Colonic mucosa (tissue), 4 donors: ENCODE measurements at regions not wholly inside any gene's neighbourhood (a gene's known extent, or its start where the extent isn't known, plus 50 kb on each side); places are given as distances from the start of the nearest gene placed in this dataset.

ENCODE experiments used
- DNase-seq: peaks from one replicate; pipeline ENCODE4 v3.0.0-alpha.2; 2020
- H3K27ac ChIP-seq: fragments of 200-600 bp; one replicate; pipeline ENCODE4 v1.8.0; 2021
- H3K27me3 ChIP-seq: fragments of 200-600 bp; one replicate; pipeline ENCODE4 v1.8.0; 2021
- H3K36me3 ChIP-seq: fragments of 200-600 bp; one replicate; pipeline ENCODE4 v1.8.0; 2021
- H3K4me1 ChIP-seq: fragments of 200-600 bp; one replicate; pipeline ENCODE4 v1.8.0; 2021; ENCODE audit warnings: mild to moderate bottlenecking
- H3K4me3 ChIP-seq: fragments of 200-600 bp; one replicate; pipeline ENCODE4 v1.8.0; 2021
- H3K9ac ChIP-seq, 2 donors: one replicate each; pipeline ENCODE4 v1.7.0; 2013; ENCODE audit warnings: control low read depth in 2 of 2, low read depth in 2 of 2, low read length in 2 of 2
- H3K9me3 ChIP-seq: fragments of 200-600 bp; one replicate; pipeline ENCODE4 v1.8.0; 2021
- intact Hi-C: fragments of 100-400 bp; cut with DNase I; formaldehyde crosslinking; loops from one replicate; pipeline ENCODE4 v1.14.1; 2022
- TF ChIP-seq, protein P1 (sequence below): fragments of 200-600 bp; IDR thresholded peaks from one replicate; pipeline ENCODE4 v1.8.0; 2022; ENCODE audit warnings: antibody characterized with exemption, mild to moderate bottlenecking
- donor health status: healthy.
- donor health status: DM: no; HTN: no; CAD: no.
- donor health status: DM: no; HTN: no; CAD: no.

DNA sequence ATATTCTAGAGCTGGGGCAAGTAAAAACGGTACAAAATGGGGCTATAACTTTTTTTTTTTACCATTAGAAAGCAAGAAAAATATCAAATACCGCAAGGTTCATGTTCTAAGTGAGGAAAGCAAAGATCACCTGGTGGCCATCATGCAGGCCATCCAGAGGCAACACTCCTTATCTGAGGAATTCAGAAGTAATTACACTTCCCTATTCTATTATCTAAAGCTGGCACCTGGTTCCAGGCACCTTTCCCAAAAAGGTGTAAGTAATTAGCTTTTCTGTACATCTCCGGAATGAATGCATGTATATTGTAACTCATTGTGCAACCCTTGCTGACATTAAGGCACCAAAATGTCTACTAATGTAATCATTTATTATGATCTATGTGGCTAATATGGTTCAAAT, 152.5 kb upstream of the GYPC start:
- intact Hi-C loops = no loop called here
- Histone ChIP-seq H3K4me3 (no peak overlapping the region), H3K4me1 (no peaks in the 10 kb centered on the region), H3K27ac (no peak overlapping the region), H3K27me3 (no peaks in the 10 kb centered on the region), H3K9ac (no peak overlapping the region), H3K36me3 (no peaks in the 10 kb centered on the region), H3K9me3 (no peaks in the 10 kb centered on the region)
- DNase-seq = no peak
- TF ChIP-seq, protein P1, sequence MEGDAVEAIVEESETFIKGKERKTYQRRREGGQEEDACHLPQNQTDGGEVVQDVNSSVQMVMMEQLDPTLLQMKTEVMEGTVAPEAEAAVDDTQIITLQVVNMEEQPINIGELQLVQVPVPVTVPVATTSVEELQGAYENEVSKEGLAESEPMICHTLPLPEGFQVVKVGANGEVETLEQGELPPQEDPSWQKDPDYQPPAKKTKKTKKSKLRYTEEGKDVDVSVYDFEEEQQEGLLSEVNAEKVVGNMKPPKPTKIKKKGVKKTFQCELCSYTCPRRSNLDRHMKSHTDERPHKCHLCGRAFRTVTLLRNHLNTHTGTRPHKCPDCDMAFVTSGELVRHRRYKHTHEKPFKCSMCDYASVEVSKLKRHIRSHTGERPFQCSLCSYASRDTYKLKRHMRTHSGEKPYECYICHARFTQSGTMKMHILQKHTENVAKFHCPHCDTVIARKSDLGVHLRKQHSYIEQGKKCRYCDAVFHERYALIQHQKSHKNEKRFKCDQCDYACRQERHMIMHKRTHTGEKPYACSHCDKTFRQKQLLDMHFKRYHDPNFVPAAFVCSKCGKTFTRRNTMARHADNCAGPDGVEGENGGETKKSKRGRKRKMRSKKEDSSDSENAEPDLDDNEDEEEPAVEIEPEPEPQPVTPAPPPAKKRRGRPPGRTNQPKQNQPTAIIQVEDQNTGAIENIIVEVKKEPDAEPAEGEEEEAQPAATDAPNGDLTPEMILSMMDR = no peak

DNA sequence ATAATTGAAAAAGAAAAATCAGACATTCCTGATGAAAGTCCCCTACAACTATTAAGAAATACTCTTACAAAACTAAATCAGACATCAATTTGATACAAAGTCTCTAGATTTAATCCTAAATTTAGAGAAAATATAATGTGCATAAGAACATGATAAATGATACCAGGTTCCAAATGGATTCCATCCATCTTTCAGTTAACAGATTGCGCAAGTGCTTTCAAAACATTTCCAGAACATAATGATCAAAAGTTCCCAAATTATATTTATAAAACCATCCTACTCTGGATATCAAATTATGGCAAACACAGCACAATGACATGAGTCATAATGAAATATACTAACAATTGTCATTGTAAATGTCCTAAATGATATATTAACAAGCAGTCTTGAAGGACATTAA, 151.0 kb upstream of the GYPC start:
- Histone ChIP-seq H3K4me3 (no peak overlapping the region), H3K9ac (no peak overlapping the region), H3K36me3 (no peaks in the 10 kb centered on the region), H3K4me1 (no peaks in the 10 kb centered on the region), H3K27me3 (no peaks in the 10 kb centered on the region), H3K9me3 (no peaks in the 10 kb centered on the region), H3K27ac (no peak overlapping the region)
- TF ChIP-seq, protein P1 = no peak
- intact Hi-C loops = no loop called here
- no peak for DNase-seq

DNA sequence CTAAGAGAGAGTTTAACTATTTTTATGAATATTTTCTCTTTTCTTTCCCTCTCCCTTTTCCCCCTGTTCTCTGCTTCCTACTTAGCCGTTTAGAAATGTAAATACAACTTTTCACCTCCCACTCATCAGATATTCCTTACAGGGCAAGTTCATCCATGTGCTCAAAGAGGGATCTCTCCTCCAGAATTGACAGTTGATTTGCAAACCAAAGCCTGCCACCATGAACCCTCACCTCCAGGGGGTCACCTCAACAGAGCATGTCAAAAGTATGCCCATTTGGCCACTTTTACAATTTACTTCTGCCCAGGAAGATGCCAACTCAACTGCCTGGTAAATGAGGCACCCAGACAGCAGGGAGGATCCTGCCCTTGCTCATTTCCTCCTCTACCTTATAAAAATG, 149.2 kb upstream of the GYPC start:
- no peaks in the 10 kb centered on the region for H3K27me3 ChIP-seq
- H3K36me3 ChIP-seq = no peaks in the 10 kb centered on the region
- intact Hi-C loops = no loop called here
- H3K9ac ChIP-seq = no peak overlapping the region
- no peak for DNase-seq
- H3K9me3 ChIP-seq = no peaks in the 10 kb centered on the region
- H3K27ac ChIP-seq = no peak overlapping the region
- H3K4me1 ChIP-seq = no peaks in the 10 kb centered on the region
- H3K4me3 ChIP-seq = no peak overlapping the region
- TF ChIP-seq, protein P1 = no peak

DNA sequence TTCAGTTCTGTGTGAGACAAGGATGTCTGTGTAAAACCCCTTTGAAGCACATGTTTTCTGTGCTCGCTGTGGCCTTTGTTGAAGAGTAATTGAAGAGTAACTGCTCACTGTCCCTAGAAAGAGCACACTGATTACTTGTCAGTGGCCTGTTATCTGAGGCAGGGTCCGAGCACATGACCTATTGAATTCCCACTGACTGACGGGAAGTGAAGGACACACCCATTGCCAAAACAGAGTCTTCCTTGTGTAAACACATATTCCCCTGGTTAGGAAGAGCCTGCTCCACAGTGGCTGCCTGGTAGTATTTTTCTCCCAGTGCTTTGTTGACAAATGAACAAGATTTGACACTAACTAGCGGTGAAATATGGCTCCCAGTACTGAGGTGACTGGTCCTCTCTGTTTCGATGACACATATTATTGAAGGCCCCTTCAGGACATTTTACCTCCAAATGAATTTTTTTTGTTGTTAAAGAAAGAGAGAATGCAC, 148.5 kb upstream of the GYPC start:
- H3K9ac ChIP-seq = no peak overlapping the region
- H3K4me3 ChIP-seq = no peak overlapping the region
- no peaks in the 10 kb centered on the region for H3K36me3 ChIP-seq
- DNase-seq = no peak
- TF ChIP-seq, protein P1 = no peak
- H3K27ac ChIP-seq = no peak overlapping the region
- H3K9me3 ChIP-seq = no peaks in the 10 kb centered on the region
- H3K27me3 ChIP-seq = no peaks in the 10 kb centered on the region
- intact Hi-C loops = no loop called here
- no peaks in the 10 kb centered on the region for H3K4me1 ChIP-seq

DNA sequence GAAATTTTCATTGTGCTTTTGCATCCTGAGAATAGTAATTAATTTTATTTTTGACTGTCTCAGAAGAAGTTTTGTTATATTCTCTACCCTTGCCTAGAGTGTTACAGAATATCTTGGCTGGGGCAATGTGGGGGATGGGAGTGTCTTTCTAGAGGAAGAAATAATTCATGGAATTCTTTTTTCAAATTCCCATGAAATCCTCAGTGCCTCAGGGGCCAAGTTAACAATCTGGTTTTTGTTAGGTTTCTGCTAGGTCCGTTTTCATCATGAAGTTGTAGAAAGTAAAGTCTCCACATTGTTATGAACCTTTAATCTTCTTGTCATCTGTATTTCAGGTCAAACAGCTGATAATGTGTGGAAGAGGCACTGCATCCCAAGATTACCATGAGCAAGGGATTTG, 145.6 kb upstream of the GYPC start:
- Histone ChIP-seq H3K9me3 (no peaks in the 10 kb centered on the region), H3K4me1 (no peaks in the 10 kb centered on the region), H3K4me3 (no peak overlapping the region), H3K27me3 (no peaks in the 10 kb centered on the region), H3K9ac (no peak overlapping the region), H3K27ac (no peak overlapping the region), H3K36me3 (no peaks in the 10 kb centered on the region)
- intact Hi-C loops = no loop called here
- TF ChIP-seq, protein P1 = no peak
- DNase-seq = no peak

DNA sequence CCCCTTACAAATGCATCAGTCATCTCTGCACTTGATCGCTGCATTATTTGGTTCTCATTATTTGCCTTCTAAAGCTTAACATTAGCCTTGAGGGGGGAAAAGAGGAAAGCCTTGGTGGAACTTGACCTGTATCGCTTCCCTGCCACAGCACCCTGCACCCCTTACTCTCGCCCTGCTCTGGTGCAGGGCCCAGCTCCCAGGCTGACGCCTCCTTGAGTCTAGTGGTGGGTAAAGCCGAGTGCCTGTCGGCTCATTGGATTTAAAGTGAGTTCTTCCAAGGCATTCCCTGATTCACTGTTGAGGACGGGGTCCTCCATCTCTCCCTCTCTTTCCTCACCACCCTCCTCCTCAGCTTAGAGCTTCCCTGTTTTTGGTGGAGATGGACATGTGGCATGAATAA, 145.0 kb upstream of the GYPC start:
- no peaks in the 10 kb centered on the region for H3K27me3 ChIP-seq
- no peaks in the 10 kb centered on the region for H3K9me3 ChIP-seq
- intact Hi-C loops = no loop called here
- DNase-seq = no peak
- no peak overlapping the region for H3K27ac ChIP-seq
- H3K36me3 ChIP-seq = no peaks in the 10 kb centered on the region
- H3K9ac ChIP-seq = no peak overlapping the region
- TF ChIP-seq, protein P1 = no peak
- no peaks in the 10 kb centered on the region for H3K4me1 ChIP-seq
- H3K4me3 ChIP-seq = no peak overlapping the region
